HepG2 (cell line): ENCODE measurements at regions not wholly inside any gene's neighbourhood (a gene's known extent, or its start where the extent isn't known, plus 50 kb on each side); places are given as distances from the start of the nearest gene placed in this dataset.

Source experiments
- ATAC-seq: fragments of 200-7000 bp; cut with Tn5 transposase; 3 replicates; pipeline ENCODE4 v1.9.1; 2020; ENCODE audit warnings: mild to moderate bottlenecking, moderate library complexity
- BruUV-seq: library from RNA; stranded (reverse); fragments of 400-500 nt; replicated peaks from 2 replicates; lab custom pipeline; 2021; lab: Mats Ljungman, UMichigan
- CTCF ChIA-PET: fragments of 300-600 bp; formaldehyde crosslinking; extraction: SDS; loops from one replicate; lab custom pipeline; 2021; ENCODE audit warnings: low total read pairs, inconsistent platforms, low intra/inter-chr PET ratio; lab: Yijun Ruan, JAX
- POLR2A ChIA-PET: fragments of 350-600 bp; sonication (Branson Sonifier 250); formaldehyde crosslinking; loops from one replicate; lab custom pipeline; 2020; ENCODE audit warnings: antibody characterized with exemption, inconsistent platforms; lab: Yijun Ruan, JAX
- DNase-seq: peaks from one replicate; pipeline ENCODE4 v3.0.0-alpha.2; 2015; ENCODE audit warnings: low spot score
- FAIRE-seq: peaks from 3 replicates; lab custom pipeline; 2011; peaks lifted over from hg19 to GRCh38; lab: Jason Lieb, UNC
- H2AFZ ChIP-seq: one replicate; pipeline ENCODE4 v1.6.1; 2011; ENCODE audit warnings: low read length, inconsistent platforms
- H3K27ac ChIP-seq: fragments of 300-600 bp; 3 replicates; pipeline ENCODE4 v1.8.0; 2011; ENCODE audit warnings: mixed run types, mild to moderate bottlenecking, mixed read lengths, low read length, inconsistent platforms; ENCODE audit not compliant: insufficient read depth; ENCODE audit errors: extremely low read length
- H3K27me3 ChIP-seq, 2 experiments: fragments of 200-600 bp in 1 of 2; 2 replicates in 1 of 2; 3 replicates in 1 of 2; pipeline versions ENCODE4 v1.6.0 to v1.8.0; 2011; ENCODE audit warnings: low read length in 2 of 2, mild to moderate bottlenecking in 2 of 2, moderate library complexity in 2 of 2, inconsistent platforms in 1 of 2; ENCODE audit not compliant: insufficient read depth in 2 of 2, control insufficient read depth in 1 of 2
- H3K36me3 ChIP-seq, 2 experiments: fragments of 200-600 bp in 1 of 2; replicated peaks in 1 of 2; 2 replicates in 1 of 2; 3 replicates in 1 of 2; pipeline versions ENCODE4 v1.5.1 to v1.8.0; 2011; ENCODE audit warnings: low read length in 2 of 2, inconsistent platforms in 1 of 2; ENCODE audit not compliant: insufficient read depth in 2 of 2, control insufficient read depth in 1 of 2
- H3K4me1 ChIP-seq: 2 replicates; pipeline ENCODE4 v1.5.1; 2012; ENCODE audit warnings: low read length, inconsistent platforms; ENCODE audit not compliant: insufficient read depth
- H3K4me2 ChIP-seq: 2 replicates; pipeline ENCODE4 v1.6.0; 2011; ENCODE audit warnings: low read depth, low read length, inconsistent platforms
- H3K4me3 ChIP-seq, 3 experiments: fragments of 200-600 bp in 1 of 3; sonication (generic), shearing (Covaris generic) in 1 of 3; replicated peaks in 1 of 3; 2 replicates each; pipeline ENCODE4 v1.5.1; 2011 to 2016; ENCODE audit warnings: low read length in 3 of 3, inconsistent platforms in 2 of 3, low read depth in 2 of 3, mild to moderate bottlenecking in 2 of 3, control low read depth in 1 of 3, mixed read lengths in 1 of 3; ENCODE audit not compliant: insufficient read depth in 1 of 3
- H3K79me2 ChIP-seq: one replicate; pipeline ENCODE4 v1.6.1; 2011; ENCODE audit warnings: low read length, inconsistent platforms; ENCODE audit not compliant: insufficient read depth
- H3K9ac ChIP-seq: 2 replicates; pipeline ENCODE4 v1.6.0; 2011; ENCODE audit warnings: mild to moderate bottlenecking, low read depth, low read length, inconsistent platforms; ENCODE audit not compliant: insufficient read depth
- H3K9me3 ChIP-seq: 2 replicates; pipeline ENCODE4 v1.5.1; 2012; ENCODE audit warnings: mild to moderate bottlenecking, low read length
- H4K20me1 ChIP-seq: 2 replicates; pipeline ENCODE4 v1.6.0; 2011; ENCODE audit warnings: inconsistent platforms, mild to moderate bottlenecking, low read length, moderate library complexity; ENCODE audit not compliant: insufficient read depth
- CBX2 ChIP-seq, 2 experiments: fragments of 200-600 bp in 1 of 2; sonication (generic); formaldehyde crosslinking in 1 of 2; IDR thresholded peaks; 2 replicates each; pipeline versions ENCODE4 v1.7.0 to v1.8.1; 2018 to 2022; ENCODE audit warnings: low read depth in 2 of 2, low read length in 1 of 2, mild to moderate bottlenecking in 1 of 2, missing genetic modification reagents in 1 of 2
- CCDC6 ChIP-seq: sonication (generic); formaldehyde crosslinking; IDR thresholded peaks from 2 replicates; pipeline ENCODE4 v1.8.1; 2022; ENCODE audit warnings: mild to moderate bottlenecking, missing genetic modification reagents, moderate library complexity
- FIP1L1 ChIP-seq: fragments of 200-400 bp; formaldehyde crosslinking; IDR thresholded peaks from 2 replicates; pipeline ENCODE4 v1.6.1; 2018; ENCODE audit warnings: low read depth, mild to moderate bottlenecking, low read length, moderate library complexity, borderline replicate concordance; ENCODE audit not compliant: insufficient read depth
- IRF2 ChIP-seq: IDR thresholded peaks from 2 replicates; pipeline ENCODE4 v1.6.1; 2018; ENCODE audit warnings: missing genetic modification reagents, missing compliant biosample characterization
- NFIB ChIP-seq: sonication (generic); formaldehyde crosslinking; IDR thresholded peaks from 2 replicates; pipeline ENCODE4 v1.9.0; 2021; ENCODE audit warnings: missing genetic modification reagents, mild to moderate bottlenecking, borderline replicate concordance
- PHF20 ChIP-seq: sonication (generic); formaldehyde crosslinking; IDR thresholded peaks from 2 replicates; pipeline ENCODE4 v1.5.0; 2020; ENCODE audit warnings: mild to moderate bottlenecking, missing genetic modification reagents
- SP5 ChIP-seq: IDR thresholded peaks from 2 replicates; pipeline ENCODE4 v1.6.1; 2016; ENCODE audit warnings: low read depth, borderline replicate concordance
- YEATS2 ChIP-seq: sonication (generic); formaldehyde crosslinking; IDR thresholded peaks from 2 replicates; pipeline ENCODE4 v1.4.0; 2020; ENCODE audit warnings: missing genetic modification reagents, borderline replicate concordance
- ZFP41 ChIP-seq: sonication (generic); formaldehyde crosslinking; IDR thresholded peaks from 2 replicates; pipeline ENCODE4 v1.4.0; 2020; ENCODE audit warnings: mild to moderate bottlenecking, missing genetic modification reagents, borderline replicate concordance
- ZNF230 ChIP-seq: sonication (generic); formaldehyde crosslinking; IDR thresholded peaks from 2 replicates; pipeline ENCODE4 v1.4.0; 2020; ENCODE audit warnings: mild to moderate bottlenecking, missing genetic modification reagents
- ZNF235 ChIP-seq: sonication (generic); formaldehyde crosslinking; IDR thresholded peaks from 2 replicates; pipeline ENCODE4 v1.8.1; 2023; ENCODE audit warnings: mild to moderate bottlenecking, missing genetic modification reagents, borderline replicate concordance
- ZNF24 ChIP-seq: fragments of 450-650 bp; IDR thresholded peaks from 2 replicates; pipeline ENCODE4 v1.6.1; 2017; ENCODE audit warnings: antibody characterized with exemption, mild to moderate bottlenecking
- ZNF282 ChIP-seq: fragments of 450-650 bp; IDR thresholded peaks from 2 replicates; pipeline ENCODE4 v1.6.1; 2018; ENCODE audit not compliant: partially characterized antibody
- ZNF747 ChIP-seq: sonication (generic); formaldehyde crosslinking; IDR thresholded peaks from 2 replicates; pipeline ENCODE4 v1.8.1; 2023; ENCODE audit warnings: missing genetic modification reagents, mild to moderate bottlenecking, borderline replicate concordance
- ZNF781 ChIP-seq: sonication (generic); formaldehyde crosslinking; IDR thresholded peaks from 2 replicates; pipeline ENCODE4 v1.5.1; 2020; ENCODE audit warnings: borderline replicate concordance, mild to moderate bottlenecking, missing genetic modification reagents; ENCODE audit errors: not compliant biosample characterization
- WGBS: methylation state at CpG from one replicate; pipeline ENCODE4 v1.1.6; 2017; ENCODE audit warnings: low lambda C conversion rate; 5-methylcytosine and 5-hydroxymethylcytosine counted together
- in situ Hi-C: cut with HindIII; loops from 2 replicates; pipeline ENCODE4 v1.10.0; 2017; ENCODE audit warnings: low pct_unique_long_range_greater_than_20kb; ENCODE audit not compliant: extremely low pct_ligation_motif_present
- intact Hi-C: fragments of 100-400 bp; cut with micrococcal nuclease; formaldehyde crosslinking; loops from one replicate; pipeline ENCODE4 v1.10.0; 2022; ENCODE audit not compliant: unreplicated experiment
- TF ChIP-seq, protein P1 (sequence below): sonication (generic); formaldehyde crosslinking; IDR thresholded peaks from 2 replicates; pipeline ENCODE4 v1.4.0; 2020; ENCODE audit warnings: missing genetic modification reagents, mild to moderate bottlenecking, borderline replicate concordance

DNA sequence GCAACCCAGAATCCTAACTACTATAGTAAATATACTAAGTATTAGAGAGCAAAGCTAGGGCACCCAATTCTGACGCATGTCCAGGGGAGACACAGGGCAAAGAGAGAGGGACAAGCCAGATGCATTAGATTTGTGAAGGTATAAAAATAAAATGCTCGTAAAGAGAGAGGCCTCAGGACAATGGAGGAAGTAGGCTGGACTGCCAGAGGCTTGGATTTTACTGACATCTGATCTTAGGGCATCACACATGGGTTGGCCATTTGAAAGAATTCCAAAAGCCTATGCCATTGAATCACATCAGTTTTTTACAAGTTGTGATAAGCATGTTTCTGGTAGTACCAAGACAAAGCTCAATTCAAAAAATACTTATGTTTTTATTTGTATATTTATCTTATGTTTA lies 149.3 kb upstream of the MSX2 start:
- BruUV-seq, result no TSS peak
- Histone ChIP-seq H3K79me2 (no peaks in the 10 kb centered on the region), H3K9me3 (no peaks in the 10 kb centered on the region), H3K4me2 (no peak overlapping the region), H3K4me3 (no peak overlapping the region), H3K27ac (no peak overlapping the region), H3K4me1 (no peaks in the 10 kb centered on the region), H4K20me1 (no peaks in the 10 kb centered on the region), H3K27me3 (no peaks in the 10 kb centered on the region; a peak in 2 of 5 replicates)
- DNase-seq (no peak), ATAC-seq (no peak), FAIRE-seq (no peak)
- WGBS, result 18% methylated on average over 2 of the region's 2 CpGs
- CTCF ChIA-PET, result no interaction called here
- POLR2A ChIA-PET, result no interaction called here
- in situ Hi-C loops, result loop anchor here (10.0 kb wide), 1 partner anchor 160 kb away; no protein-coding TSS in a partner anchor
- TF ChIP-seq ZNF781 (no peak), ZNF282 (no peak), ZNF235 (no peak)
- TF ChIP-seq, all 625 proteins: peak for 0
- Histone ChIP-seq H3K9ac (no peak overlapping the region), H3K36me3 (no peaks in the 10 kb centered on the region), H2AFZ (no peak overlapping the region)
- intact Hi-C loops, result no loop called here

DNA sequence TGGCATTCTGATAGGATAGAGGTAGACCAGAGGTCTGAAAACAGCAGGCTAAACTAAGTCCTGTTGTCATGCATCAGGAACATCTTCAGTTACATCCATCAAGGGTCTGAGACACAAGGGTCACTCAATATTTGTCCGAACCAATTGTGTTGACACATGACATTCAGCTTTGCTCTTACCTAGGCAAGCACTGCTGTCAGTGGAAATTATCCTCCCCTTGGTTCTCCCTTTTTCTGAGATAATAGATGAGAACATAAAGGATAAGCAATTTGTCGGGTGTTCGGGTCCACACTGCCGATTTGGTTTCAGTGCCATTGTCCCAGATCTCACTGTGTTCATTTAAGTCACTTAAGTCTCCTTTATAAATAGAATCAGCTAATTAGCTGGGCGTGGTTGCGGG lies 148.3 kb upstream of the MSX2 start:
- H2AFZ ChIP-seq, result no peak overlapping the region
- BruUV-seq, result no TSS peak
- WGBS, result 37% methylated on average over 6 of the region's 6 CpGs
- no peak for TF ChIP-seq IRF2 (CRISPR knock-in tag)
- TF ChIP-seq FIP1L1, result no peak
- TF ChIP-seq SP5 (CRISPR knock-in tag), result no peak
- TF ChIP-seq YEATS2, result no peak
- no peak for TF ChIP-seq PHF20
- TF ChIP-seq NFIB (CRISPR knock-in tag), result no peak
- no peak for TF ChIP-seq CCDC6 (CRISPR knock-in tag)
- TF ChIP-seq ZNF747 (CRISPR knock-in tag), result no peak
- TF ChIP-seq ZFP41 (CRISPR knock-in tag), result no peak
- TF ChIP-seq CBX2 (IDR thresholded peaks at IDR 0.05; ENCODE audit: low read depth, low read length), result no peak
- TF ChIP-seq CBX2 (CRISPR knock-in tag; IDR thresholded peaks at IDR 0.05; ENCODE audit: low read depth), result no peak
- TF ChIP-seq, protein P1, sequence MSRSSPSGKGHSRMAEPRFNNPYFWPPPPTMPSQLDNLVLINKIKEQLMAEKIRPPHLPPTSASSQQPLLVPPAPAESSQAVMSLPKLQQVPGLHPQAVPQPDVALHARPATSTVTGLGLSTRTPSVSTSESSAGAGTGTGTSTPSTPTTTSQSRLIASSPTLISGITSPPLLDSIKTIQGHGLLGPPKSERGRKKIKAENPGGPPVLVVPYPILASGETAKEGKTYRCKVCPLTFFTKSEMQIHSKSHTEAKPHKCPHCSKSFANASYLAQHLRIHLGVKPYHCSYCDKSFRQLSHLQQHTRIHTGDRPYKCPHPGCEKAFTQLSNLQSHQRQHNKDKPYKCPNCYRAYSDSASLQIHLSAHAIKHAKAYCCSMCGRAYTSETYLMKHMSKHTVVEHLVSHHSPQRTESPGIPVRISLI, result no peak
- no peak for TF ChIP-seq ZNF230 (CRISPR knock-in tag)
- no peak for TF ChIP-seq ZNF24
- no peaks in the 10 kb centered on the region; a peak in 2 of 5 replicates for H3K27me3 ChIP-seq
- no peak overlapping the region for H3K9ac ChIP-seq
- intact Hi-C loops, result no loop called here
- no peaks in the 10 kb centered on the region for H4K20me1 ChIP-seq
- no peak for DNase-seq
- no peaks in the 10 kb centered on the region for H3K9me3 ChIP-seq
- no peaks in the 10 kb centered on the region for H3K36me3 ChIP-seq
- no peak overlapping the region for H3K4me3 ChIP-seq
- no peak for ATAC-seq
- in situ Hi-C loops, result loop anchor here (10.0 kb wide), 1 partner anchor 159 kb away; no protein-coding TSS in a partner anchor
- ChIA-PET POLR2A (no interaction called here), CTCF (no interaction called here)
- H3K4me1 ChIP-seq, result no peaks in the 10 kb centered on the region
- H3K4me2 ChIP-seq, result no peak overlapping the region
- H3K27ac ChIP-seq, result no peak overlapping the region
- no peak for FAIRE-seq
- H3K79me2 ChIP-seq, result no peaks in the 10 kb centered on the region
